Common myeloid progenitor, CD34-positive (primary cell): ENCODE measurements at regions not wholly inside any gene's neighbourhood (a gene's known extent, or its start where the extent isn't known, plus 50 kb on each side); places are given as distances from the start of the nearest gene placed in this dataset.

ENCODE experiments used
- CTCF ChIA-PET: fragments of 350-600 bp; sonication (Branson Sonifier 250); formaldehyde crosslinking; loops from one replicate; lab custom pipeline; 2021; ENCODE audit warnings: antibody characterized with exemption; lab: Charles Lee
- POLR2A ChIA-PET: fragments of 350-600 bp; sonication (Branson Sonifier 250); formaldehyde crosslinking; loops from one replicate; lab custom pipeline; 2021; ENCODE audit warnings: antibody characterized with exemption; lab: Charles Lee
- DNase-seq, 3 donors: peaks; one replicate each; pipeline versions ENCODE4 v3.0.0 to v3.0.0-alpha.2; 2013
- H3K27ac ChIP-seq, 2 experiments: 1 replicate in 1 of 2; 2 replicates in 1 of 2; pipeline ENCODE4 v1.7.0; 2013; ENCODE audit warnings: inconsistent platforms in 2 of 2, low read length in 2 of 2, mild to moderate bottlenecking in 2 of 2, low read depth in 1 of 2, moderate library complexity in 1 of 2; ENCODE audit not compliant: severe bottlenecking in 2 of 2, insufficient read depth in 1 of 2, poor library complexity in 1 of 2
- H3K27me3 ChIP-seq, 5 experiments: replicated peaks in 2 of 5; 1 replicate in 3 of 5; 2 replicates in 2 of 5; pipeline versions ENCODE4 v1.6.1 to v1.7.0; 2013; ENCODE audit warnings: low read length in 4 of 5, mild to moderate bottlenecking in 2 of 5, moderate library complexity in 2 of 5, inconsistent platforms in 1 of 5; ENCODE audit not compliant: insufficient read depth in 5 of 5, control insufficient read depth in 4 of 5
- H3K36me3 ChIP-seq, 4 experiments: 1 replicate in 2 of 4; 2 replicates in 2 of 4; pipeline versions ENCODE4 v1.6.1 to v1.7.0; 2013; ENCODE audit warnings: low read length in 3 of 4, control low read depth in 1 of 4, mild to moderate bottlenecking in 1 of 4; ENCODE audit not compliant: control insufficient read depth in 4 of 4, insufficient read depth in 4 of 4
- H3K4me1 ChIP-seq, 4 experiments: 1 replicate in 3 of 4; 2 replicates in 1 of 4; pipeline versions ENCODE4 v1.6.1 to v1.7.1; 2013; ENCODE audit warnings: low read length in 3 of 4, mild to moderate bottlenecking in 3 of 4, control low read depth in 1 of 4, inconsistent platforms in 1 of 4, moderate library complexity in 1 of 4; ENCODE audit not compliant: control insufficient read depth in 4 of 4, insufficient read depth in 4 of 4; ENCODE audit errors: control extremely low read depth in 1 of 4
- H3K4me3 ChIP-seq, 7 experiments: 1 replicate in 4 of 7; 2 replicates in 3 of 7; pipeline versions ENCODE4 v1.5.1 to v1.7.0; 2013; ENCODE audit warnings: mild to moderate bottlenecking in 7 of 7, low read length in 6 of 7, moderate library complexity in 6 of 7, inconsistent platforms in 2 of 7, low read depth in 2 of 7, control low read depth in 1 of 7; ENCODE audit not compliant: insufficient read depth in 4 of 7, control insufficient read depth in 1 of 7; ENCODE audit errors: extremely low read depth in 1 of 7
- H3K9me3 ChIP-seq, 5 experiments: 1 replicate in 4 of 5; 2 replicates in 1 of 5; pipeline versions ENCODE4 v1.6.1 to v1.7.1; 2013; ENCODE audit warnings: low read length in 4 of 5, mild to moderate bottlenecking in 2 of 5, inconsistent platforms in 1 of 5, low read depth in 1 of 5, moderate library complexity in 1 of 5; ENCODE audit not compliant: control insufficient read depth in 4 of 5, insufficient read depth in 2 of 5; ENCODE audit errors: control extremely low read depth in 1 of 5
- WGBS: methylation state at CpG from one replicate; pipeline ENCODE4 v1.1.5; 2013; ENCODE audit not compliant: insufficient coverage; 5-methylcytosine and 5-hydroxymethylcytosine counted together

DNA sequence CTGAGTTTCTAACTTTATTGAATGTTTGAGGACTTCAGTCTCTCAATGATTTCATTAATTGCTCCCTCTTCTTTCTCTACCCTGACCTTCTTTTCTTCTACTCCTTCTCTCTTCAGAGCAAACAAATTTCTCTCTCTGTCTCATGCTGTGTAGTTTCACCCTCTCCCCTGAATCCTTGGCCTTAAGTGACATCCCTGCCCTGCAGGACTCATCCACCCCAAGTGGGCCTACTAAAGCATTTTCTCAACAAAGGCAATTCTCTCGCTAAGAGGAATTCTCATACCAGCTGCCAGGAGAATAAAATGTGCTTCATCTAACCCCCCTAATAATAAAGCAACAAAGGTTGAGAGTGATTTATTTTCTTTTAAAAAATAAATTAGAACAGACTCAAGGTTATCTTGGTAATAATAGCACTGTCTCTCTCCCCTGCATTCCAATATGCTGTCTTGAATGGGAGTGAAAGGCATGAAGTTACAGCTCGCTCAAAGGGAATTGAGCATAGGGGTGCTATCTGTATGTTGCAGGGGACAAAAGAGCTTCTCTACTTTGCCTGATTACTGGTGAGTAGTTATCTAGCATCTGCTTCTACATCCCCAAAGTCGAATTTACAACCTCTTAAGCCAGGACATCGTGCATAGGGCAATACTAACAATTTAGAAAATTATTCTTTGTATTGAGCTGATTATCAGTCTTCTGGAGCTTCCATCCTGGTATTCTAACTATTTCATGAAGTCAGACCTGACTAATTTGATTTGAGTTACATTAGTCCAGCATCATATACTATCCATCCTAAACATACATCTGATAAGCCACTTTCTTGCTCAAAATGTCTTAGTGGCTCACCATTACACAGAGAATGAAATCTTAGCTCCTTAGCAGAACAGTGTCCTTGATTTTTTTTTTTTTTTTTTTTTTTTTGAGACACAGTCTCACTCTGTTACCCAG lies 76.9 kb upstream of the DNAJC19 start:
- POLR2A ChIA-PET: no interaction called here
- no CpG with 5 or more reads among the region's 4 CpGs for WGBS
- H3K36me3 ChIP-seq: no peaks in the 10 kb centered on the region
- CTCF ChIA-PET: no interaction called here
- H3K4me1 ChIP-seq: no peaks in the 10 kb centered on the region
- no peaks in the 10 kb centered on the region for H3K27me3 ChIP-seq
- DNase-seq: no peak
- H3K4me3 ChIP-seq: no peak overlapping the region
- H3K9me3 ChIP-seq: no peaks in the 10 kb centered on the region
- no peak overlapping the region for H3K27ac ChIP-seq

DNA sequence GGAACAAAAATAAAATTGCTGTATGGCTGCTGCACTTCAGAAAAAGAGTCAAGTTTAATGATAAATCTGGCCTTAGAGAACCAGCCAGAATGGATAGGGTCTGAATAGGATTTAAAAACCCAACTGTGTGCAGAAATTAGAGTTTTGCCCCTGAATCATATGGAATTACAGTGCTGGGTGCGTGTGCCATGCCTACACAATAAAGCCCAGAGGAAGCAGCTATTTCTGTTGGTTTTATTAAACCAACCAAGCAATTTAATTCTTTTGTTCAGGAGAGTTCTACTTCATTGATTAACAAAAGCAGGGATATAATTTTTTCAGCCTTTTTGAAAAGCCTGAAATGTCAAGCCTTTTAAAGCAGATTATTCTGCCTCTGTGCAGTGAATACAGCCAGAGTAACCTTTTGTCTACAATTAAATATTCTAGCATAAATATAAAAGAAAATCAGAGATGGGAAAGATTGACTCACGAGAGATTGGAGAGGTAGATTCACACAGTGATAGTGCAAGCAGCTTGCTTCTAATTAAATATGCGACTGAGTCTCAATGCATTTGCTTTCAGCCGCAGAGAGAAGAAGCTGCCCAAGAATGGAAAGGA lies 66.7 kb upstream of the DNAJC19 start:
- no peak overlapping the region for H3K27ac ChIP-seq
- no peak overlapping the region for H3K4me3 ChIP-seq
- H3K9me3 ChIP-seq: no peaks in the 10 kb centered on the region
- H3K36me3 ChIP-seq: no peaks in the 10 kb centered on the region
- CTCF ChIA-PET: no interaction called here
- POLR2A ChIA-PET: no interaction called here
- H3K4me1 ChIP-seq: no peaks in the 10 kb centered on the region
- DNase-seq: no peak
- 75% methylated on average over 3 of the region's 4 CpGs for WGBS
- no peaks in the 10 kb centered on the region for H3K27me3 ChIP-seq

GRCh38 chr3:181054538-181054937 lies 65.0 kb upstream of the DNAJC19 start:
- Histone ChIP-seq H3K4me1 (no peaks in the 10 kb centered on the region), H3K36me3 (no peaks in the 10 kb centered on the region), H3K27ac (no peak overlapping the region), H3K27me3 (no peaks in the 10 kb centered on the region), H3K9me3 (no peaks in the 10 kb centered on the region), H3K4me3 (no peak overlapping the region)
- ChIA-PET POLR2A (no interaction called here), CTCF (no interaction called here)
- DNase-seq: no peak

GRCh38 chr3:181052256-181052655 lies 62.7 kb upstream of the DNAJC19 start:
- 67% methylated on average over 2 of the region's 2 CpGs for WGBS
- H3K4me3 ChIP-seq: no peak overlapping the region
- no peaks in the 10 kb centered on the region for H3K4me1 ChIP-seq
- H3K36me3 ChIP-seq: no peaks in the 10 kb centered on the region
- H3K27me3 ChIP-seq: no peaks in the 10 kb centered on the region
- H3K27ac ChIP-seq: no peak overlapping the region
- peaks cover 0 to 1% (median 0%) of the 10 kb centered on the region in 5 experiments for H3K9me3 ChIP-seq
- DNase-seq: no peak
- ChIA-PET CTCF (no interaction called here), POLR2A (no interaction called here)

DNA sequence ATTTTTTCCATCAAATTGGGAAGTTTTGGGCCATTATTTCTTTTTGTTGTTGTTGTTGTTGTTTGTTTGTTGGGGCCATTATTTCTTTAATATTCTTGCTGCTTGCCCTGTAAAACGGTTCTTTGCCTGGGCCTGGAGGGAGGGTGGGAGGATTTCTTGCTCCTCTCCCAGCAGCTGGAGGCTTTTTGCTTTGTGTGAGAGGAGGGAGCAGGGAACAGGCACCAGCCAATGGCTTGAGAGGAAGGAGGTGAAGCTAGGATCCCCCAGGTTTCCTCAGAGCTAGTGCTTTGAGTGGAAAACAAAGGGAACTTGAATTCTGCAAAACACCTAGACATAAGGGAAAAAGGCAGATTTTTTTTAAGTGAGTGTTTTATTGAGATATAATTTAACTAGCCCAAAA lies 61.2 kb upstream of the DNAJC19 start:
- 0% methylated on average over 1 of the region's 1 CpG for WGBS

GRCh38 chr3:181040030-181040429 lies 50.5 kb upstream of the DNAJC19 start:
- CTCF ChIA-PET: no interaction called here

More for the DNA sequence above, 61.2 kb upstream of the DNAJC19 start:
- no peaks in the 10 kb centered on the region for H3K27me3 ChIP-seq
- H3K27ac ChIP-seq: no peak overlapping the region
- no peaks in the 10 kb centered on the region for H3K4me1 ChIP-seq
- CTCF ChIA-PET: no interaction called here
- peaks cover 0 to 8% (median 1%) of the 10 kb centered on the region in 5 experiments for H3K9me3 ChIP-seq
- DNase-seq: no peak
- H3K36me3 ChIP-seq: no peaks in the 10 kb centered on the region
- POLR2A ChIA-PET: no interaction called here
- H3K4me3 ChIP-seq: no peak overlapping the region

More at GRCh38 chr3:181040030-181040429, 50.5 kb upstream of the DNAJC19 start:
- no peak for DNase-seq
- Histone ChIP-seq H3K27ac (no peak overlapping the region), H3K9me3 (peaks cover 0 to 3% (median 0%) of the 10 kb centered on the region in 5 experiments), H3K4me3 (no peak overlapping the region), H3K27me3 (no peaks in the 10 kb centered on the region), H3K36me3 (no peaks in the 10 kb centered on the region), H3K4me1 (no peaks in the 10 kb centered on the region)
- POLR2A ChIA-PET: no interaction called here
